HFFc6 (cell line): ENCODE measurements at regions not wholly inside any gene's neighbourhood (a gene's known extent, or its start where the extent isn't known, plus 50 kb on each side); places are given as distances from the start of the nearest gene placed in this dataset.

Experiments
- DNase-seq: peaks from one replicate; pipeline ENCODE4 v3.0.0-alpha.2; 2018
- H3K27ac Mint-ChIP-seq: 2 replicates; pipeline ENCODE4 v1.8.0; 2020; ENCODE audit warnings: mild to moderate bottlenecking, mixed read lengths
- H3K27me3 Mint-ChIP-seq: 2 replicates; pipeline ENCODE4 v1.8.0; 2021; ENCODE audit warnings: mild to moderate bottlenecking, moderate library complexity, mixed read lengths; ENCODE audit not compliant: insufficient read depth
- H3K36me3 Mint-ChIP-seq: 2 replicates; pipeline ENCODE4 v1.8.0; 2021; ENCODE audit warnings: low read depth, mixed read lengths
- H3K4me1 Mint-ChIP-seq: 2 replicates; pipeline ENCODE4 v1.8.0; 2020; ENCODE audit warnings: low read depth, mixed read lengths
- H3K4me3 Mint-ChIP-seq: 2 replicates; pipeline ENCODE4 v1.8.0; 2020; ENCODE audit warnings: mild to moderate bottlenecking, moderate library complexity, mixed read lengths
- H3K9me3 Mint-ChIP-seq: 2 replicates; pipeline ENCODE4 v1.8.0; 2020; ENCODE audit warnings: mild to moderate bottlenecking, mixed read lengths
- CTCF ChIP-seq: fragments of 200-600 bp; sonication (generic); IDR thresholded peaks from 2 replicates; pipeline ENCODE4 v1.5.0; 2021; ENCODE audit warnings: antibody characterized with exemption, mild to moderate bottlenecking

- H3K36me3 Mint-ChIP-seq, result no peaks in the 10 kb centered on the region
- DNase-seq, result no peak
- H3K9me3 Mint-ChIP-seq, result no peaks in the 10 kb centered on the region
- no peaks in the 10 kb centered on the region for H3K4me1 Mint-ChIP-seq
- H3K27me3 Mint-ChIP-seq, result peaks cover 20% of the 10 kb centered on the region
- H3K27ac Mint-ChIP-seq, result no peak overlapping the region
- H3K4me3 Mint-ChIP-seq, result no peak overlapping the region
- no peak for TF ChIP-seq CTCF
These were observed 66.4 kb downstream of the ZNF503 start for GRCh38 chr10:75335191-75335590.

- Mint-ChIP-seq H3K36me3 (no peaks in the 10 kb centered on the region), H3K4me1 (no peaks in the 10 kb centered on the region), H3K9me3 (no peaks in the 10 kb centered on the region), H3K27ac (no peak overlapping the region), H3K4me3 (no peak overlapping the region), H3K27me3 (peaks cover 19% of the 10 kb centered on the region)
- TF ChIP-seq CTCF, result no peak
- DNase-seq, result no peak
These were observed 66.8 kb downstream of the ZNF503 start for GRCh38 chr10:75334720-75335119.

- no peak for DNase-seq
- Mint-ChIP-seq H3K4me3 (no peak overlapping the region), H3K27me3 (peaks cover 9% of the 10 kb centered on the region; the same call in 1 of the 2 replicates), H3K4me1 (no peaks in the 10 kb centered on the region), H3K36me3 (no peaks in the 10 kb centered on the region), H3K27ac (no peak overlapping the region), H3K9me3 (no peaks in the 10 kb centered on the region)
- TF ChIP-seq CTCF, result no peak
These were observed 69.5 kb downstream of the ZNF503 start for GRCh38 chr10:75332081-75332480.

GRCh38 chr10:75331081-75331480 lies 70.5 kb downstream of the ZNF503 start:
- Mint-ChIP-seq H3K4me3 (no peak overlapping the region), H3K27me3 (peaks cover 6% of the 10 kb centered on the region; the same call in 1 of the 2 replicates), H3K9me3 (no peaks in the 10 kb centered on the region), H3K27ac (no peak overlapping the region), H3K36me3 (no peaks in the 10 kb centered on the region), H3K4me1 (no peaks in the 10 kb centered on the region)
- no peak for DNase-seq
- TF ChIP-seq CTCF, result no peak

GRCh38 chr10:75329190-75329745 lies 72.3 kb downstream of the ZNF503 start:
- peaks cover 6% of the 10 kb centered on the region; the same call in 1 of the 2 replicates for H3K27me3 Mint-ChIP-seq
- DNase-seq, result no peak
- H3K36me3 Mint-ChIP-seq, result no peaks in the 10 kb centered on the region

More at GRCh38 chr10:75329190-75329745, 72.3 kb downstream of the ZNF503 start:
- Mint-ChIP-seq H3K4me1 (no peaks in the 10 kb centered on the region), H3K9me3 (no peaks in the 10 kb centered on the region), H3K27ac (no peak overlapping the region), H3K4me3 (no peak overlapping the region)
- TF ChIP-seq CTCF, result no peak
